DND-41 (cell line): ENCODE measurements at regions not wholly inside any gene's neighbourhood (a gene's known extent, or its start where the extent isn't known, plus 50 kb on each side); places are given as distances from the start of the nearest gene placed in this dataset.

Experiments
- CTCF ChIP-seq: IDR thresholded peaks from 2 replicates; pipeline ENCODE4 v1.5.1; 2012; ENCODE audit warnings: borderline replicate concordance, low read length, moderate library complexity, mild to moderate bottlenecking; ENCODE audit not compliant: poor library complexity, severe bottlenecking; ENCODE audit errors: extremely low read depth
- EZH2 ChIP-seq: IDR thresholded peaks from 3 replicates; pipeline ENCODE4 v1.6.1; 2012; ENCODE audit warnings: borderline replicate concordance, low read depth, mild to moderate bottlenecking, moderate library complexity, low read length, inconsistent platforms; ENCODE audit not compliant: severe bottlenecking

- TF ChIP-seq CTCF: no peak
- no peak for TF ChIP-seq EZH2
These were observed 235.7 kb upstream of the CFAP20DC start for GRCh38 chr3:59285560-59285959.
